ENCODE measurements at regions not wholly inside any gene's neighbourhood (a gene's known extent, or its start where the extent isn't known, plus 50 kb on each side); places are given as distances from the start of the nearest gene placed in this dataset.

GRCh38 chr11:70675697-70676374, 277.5 kb downstream of the CTTN start:
- peak; percentile 36 for DNase-seq (ENCODE audit: low spot score)

DNA sequence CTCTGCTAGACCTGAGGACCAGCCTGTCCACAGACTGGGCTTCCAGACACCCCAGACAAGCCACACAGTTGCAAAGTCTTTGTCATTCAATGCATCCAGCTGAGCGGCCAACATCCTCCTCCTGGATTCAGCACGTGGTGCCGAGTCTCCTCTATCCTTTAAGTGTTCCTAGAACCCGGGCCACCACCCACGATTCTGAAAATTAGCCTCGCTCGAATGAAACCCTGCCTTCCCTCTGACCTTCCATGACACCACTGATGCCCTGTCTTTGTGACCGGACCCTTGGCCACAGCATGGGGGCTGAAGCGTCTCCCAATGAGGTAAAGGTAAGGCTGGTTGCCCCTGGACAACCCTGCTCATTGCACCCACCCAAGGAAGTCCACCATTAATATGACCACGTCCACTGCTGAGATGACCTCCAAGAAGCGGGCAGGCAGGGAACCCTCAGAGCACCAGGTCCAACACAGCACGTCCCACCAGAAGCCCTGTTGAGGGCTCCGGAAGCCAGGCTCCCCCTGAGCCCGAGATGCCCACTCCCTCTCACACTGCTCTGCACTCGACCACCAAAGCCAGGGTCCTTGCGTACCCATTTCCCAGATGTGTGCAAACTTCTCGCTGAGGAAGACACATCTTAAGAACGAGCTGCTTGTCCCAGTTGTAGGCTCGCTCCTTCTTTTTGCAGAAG, 279.0 kb downstream of the CTTN start:
- no peak for DNase-seq (ENCODE audit: low spot score)

GRCh38 chr11:70678931-70679900, 280.9 kb downstream of the CTTN start:
- DNase-seq (ENCODE audit: low spot score): no peak

DNA sequence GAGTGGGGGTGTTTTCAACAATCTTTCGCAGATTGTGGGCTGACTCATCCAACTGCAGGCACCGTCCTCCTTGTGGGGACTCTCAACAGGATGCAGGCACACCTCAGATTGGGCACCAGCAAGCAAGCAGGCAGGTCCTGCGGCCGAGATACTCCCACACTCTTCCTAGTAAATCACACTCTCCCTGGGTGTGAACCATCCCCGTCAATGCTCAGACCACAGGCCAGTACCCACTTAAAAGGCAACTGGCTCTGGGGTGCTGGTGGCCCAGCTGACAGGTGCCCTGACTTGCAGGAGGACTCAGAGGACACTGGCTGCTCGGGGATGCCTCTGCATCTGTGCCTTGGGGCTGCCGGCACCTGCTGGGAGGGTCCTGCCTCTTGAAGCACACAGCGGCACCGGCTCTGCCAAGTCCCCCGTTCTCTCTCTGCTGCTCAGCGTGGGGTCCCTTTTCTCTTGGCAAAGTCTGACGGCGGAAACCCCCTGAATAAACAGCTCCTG, 282.5 kb downstream of the CTTN start:
- DNase-seq (ENCODE audit: low spot score): no peak

- no peak for DNase-seq (ENCODE audit: low spot score)
These were observed 283.7 kb downstream of the CTTN start for GRCh38 chr11:70682056-70682455.

- DNase-seq (ENCODE audit: low spot score): no peak
These were observed 284.4 kb downstream of the CTTN start for GRCh38 chr11:70682760-70683159.

DNA sequence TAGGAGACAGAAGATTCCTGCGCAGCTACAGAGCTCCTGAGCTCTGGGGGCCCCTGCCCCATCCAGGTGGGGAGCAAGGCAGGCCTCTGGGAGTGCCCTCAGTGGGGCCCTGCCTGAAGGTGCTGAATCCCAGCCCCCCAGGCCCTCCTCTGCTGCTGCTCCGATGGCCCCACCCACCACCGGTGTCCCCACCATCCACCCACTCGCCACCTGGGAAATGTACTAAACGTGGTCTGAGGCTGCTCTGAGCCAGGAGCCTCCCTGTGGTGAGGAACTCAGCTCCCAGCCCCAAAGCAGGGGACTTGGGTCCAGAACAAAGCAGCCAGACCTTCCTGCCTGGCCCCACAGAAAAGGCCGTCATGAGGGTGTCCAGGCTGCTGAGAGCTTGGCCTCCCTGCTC, 289.4 kb downstream of the CTTN start:
- DNase-seq (ENCODE audit: low spot score): no peak

- no peak for DNase-seq (ENCODE audit: low spot score)
These were observed 289.8 kb downstream of the CTTN start for GRCh38 chr11:70688142-70688541.

DNA sequence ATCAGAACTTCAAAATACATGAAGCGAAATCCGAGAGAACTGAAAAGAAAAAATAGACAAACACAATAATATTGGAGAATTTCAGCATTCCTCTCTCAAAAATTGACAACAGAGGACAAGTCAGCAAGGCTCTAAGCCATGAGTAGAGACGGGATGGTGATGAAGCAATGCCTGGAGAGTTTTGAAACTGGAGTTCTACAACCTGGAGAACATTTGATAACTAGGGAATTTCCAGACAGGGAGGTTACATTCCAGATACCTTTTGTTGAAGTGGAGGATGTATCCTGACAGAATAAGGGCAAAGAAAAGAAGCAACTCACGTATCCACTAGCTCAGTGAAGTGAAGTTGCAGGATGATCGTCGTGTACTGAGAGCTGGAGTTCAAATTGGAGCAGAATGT, 291.4 kb downstream of the CTTN start:
- DNase-seq (ENCODE audit: low spot score): no peak

DNA sequence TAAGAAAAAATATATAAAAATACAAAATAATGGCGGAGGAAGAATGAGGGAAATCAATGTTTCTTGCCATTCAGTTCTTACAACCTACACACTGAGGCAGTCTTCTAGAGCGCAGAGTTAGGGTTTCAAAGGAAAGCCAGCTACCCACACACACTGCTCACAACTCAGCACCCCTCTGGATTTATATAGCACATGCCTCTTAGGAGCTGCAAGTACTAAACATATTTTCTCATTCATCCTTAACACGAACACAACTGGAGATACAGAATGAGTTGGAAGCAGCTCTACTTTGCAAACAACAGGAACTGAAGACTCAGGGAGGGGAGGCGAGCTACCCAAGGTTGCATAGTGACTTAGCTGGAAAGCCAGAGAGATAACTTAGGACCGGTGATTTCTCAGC, 293.8 kb downstream of the CTTN start:
- no peak for DNase-seq (ENCODE audit: low spot score)

- DNase-seq (ENCODE audit: low spot score): no peak
These were observed 296.0 kb downstream of the CTTN start for GRCh38 chr11:70694371-70694770.

- no peak for DNase-seq (ENCODE audit: low spot score)
These were observed 297.0 kb downstream of the CTTN start for GRCh38 chr11:70695086-70695960.

- DNase-seq (ENCODE audit: low spot score): no peak
These were observed 297.7 kb downstream of the CTTN start for GRCh38 chr11:70696076-70696475.

- DNase-seq (ENCODE audit: low spot score): no peak
These were observed 298.2 kb downstream of the CTTN start for GRCh38 chr11:70696564-70696963.

GRCh38 chr11:70697701-70698100, 299.4 kb downstream of the CTTN start:
- DNase-seq (ENCODE audit: low spot score): no peak

DNA sequence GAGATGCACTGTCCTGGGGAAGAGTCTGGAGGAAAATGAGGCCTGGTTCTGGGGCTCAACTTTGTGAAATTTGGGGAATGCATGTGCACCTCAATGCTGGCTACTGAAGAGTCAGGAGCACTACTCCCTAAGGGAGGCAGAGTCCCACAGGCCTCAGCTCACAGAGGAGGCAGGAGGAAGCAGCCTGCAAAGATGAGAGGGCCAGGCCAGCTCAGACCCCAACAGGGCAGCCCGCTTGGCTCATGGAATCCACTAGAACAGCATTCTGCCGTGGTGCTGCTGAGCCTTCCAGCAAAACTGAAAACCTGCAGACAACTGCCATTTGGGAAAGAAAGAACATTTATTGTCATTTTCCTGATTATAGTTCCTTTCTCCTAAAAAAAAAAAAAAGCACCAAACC, 300.5 kb downstream of the CTTN start:
- no peak for DNase-seq (ENCODE audit: low spot score)

GRCh38 chr11:70699294-70700221, 301.2 kb downstream of the CTTN start:
- DNase-seq (ENCODE audit: low spot score): no peak

DNA sequence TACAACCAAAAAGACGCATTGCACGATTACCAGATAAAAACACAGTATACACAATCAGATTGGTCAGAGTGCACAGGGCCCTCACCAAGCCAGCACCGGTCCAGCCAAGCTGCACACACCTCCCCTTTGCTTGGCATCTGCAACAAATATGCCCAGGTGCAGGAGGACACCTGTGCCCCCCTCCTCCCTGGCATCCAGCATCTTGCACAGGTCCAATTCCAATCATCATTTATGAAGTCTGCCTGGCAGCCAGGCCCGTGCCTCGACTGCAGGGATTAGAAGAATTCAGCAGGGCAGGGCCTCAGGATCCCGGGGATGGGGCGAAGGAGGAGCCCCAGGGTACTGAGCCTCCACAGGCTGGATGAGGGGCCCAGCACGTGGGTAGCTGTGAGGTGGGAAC, 302.1 kb downstream of the CTTN start:
- no peak for DNase-seq (ENCODE audit: low spot score)

GRCh38 chr11:70700871-70701270, 302.5 kb downstream of the CTTN start:
- no peak for DNase-seq (ENCODE audit: low spot score)

- DNase-seq (ENCODE audit: low spot score): no peak
These were observed 303.8 kb downstream of the CTTN start for GRCh38 chr11:70702040-70702648.

Data from hepatic stellate cell (primary cell).